GM23338 (cell line): ENCODE measurements at regions not wholly inside any gene's neighbourhood (a gene's known extent, or its start where the extent isn't known, plus 50 kb on each side); places are given as distances from the start of the nearest gene placed in this dataset.

Source experiments
- ATAC-seq: fragments of 200-7000 bp; cut with Tn5 transposase; 3 replicates; pipeline ENCODE4 v1.9.1; 2020
- DNase-seq: peaks from one replicate; pipeline ENCODE4 v3.0.0-alpha.2; 2015; ENCODE audit warnings: low spot score
- H2AFZ ChIP-seq: fragments of 200-600 bp; sonication (generic); 2 replicates; pipeline ENCODE4 v1.8.0; 2016; ENCODE audit warnings: antibody characterized with exemption, mild to moderate bottlenecking, moderate library complexity
- H3F3A ChIP-seq: fragments of 200-600 bp; sonication (generic); replicated peaks from 2 replicates; pipeline ENCODE4 v1.8.0; 2017; ENCODE audit warnings: antibody characterized with exemption, mixed run types, low read depth
- H3K27ac ChIP-seq: fragments of 200-600 bp; sonication (generic); 2 replicates; pipeline ENCODE4 v1.6.1; 2016; ENCODE audit warnings: low read depth
- H3K27me3 ChIP-seq: fragments of 200-600 bp; sonication (generic); 2 replicates; pipeline ENCODE4 v1.8.0; 2016; ENCODE audit warnings: mild to moderate bottlenecking, mixed run types, moderate library complexity; ENCODE audit not compliant: insufficient read depth
- H3K36me3 ChIP-seq: fragments of 200-600 bp; sonication (generic); 2 replicates; pipeline ENCODE4 v1.8.0; 2016; ENCODE audit warnings: mild to moderate bottlenecking; ENCODE audit not compliant: insufficient read depth
- H3K4me1 ChIP-seq: fragments of 200-600 bp; sonication (generic); 2 replicates; pipeline ENCODE4 v1.8.0; 2016; ENCODE audit warnings: mild to moderate bottlenecking, moderate library complexity; ENCODE audit not compliant: insufficient read depth
- H3K4me2 ChIP-seq: fragments of 200-600 bp; sonication (generic); 2 replicates; pipeline ENCODE4 v1.7.1; 2017; ENCODE audit warnings: mixed run types
- H3K4me3 ChIP-seq: fragments of 200-600 bp; sonication (generic); 2 replicates; pipeline ENCODE4 v1.6.1; 2016; ENCODE audit warnings: mixed run types
- H3K79me2 ChIP-seq: fragments of 200-600 bp; sonication (generic); replicated peaks from 2 replicates; pipeline ENCODE4 v1.8.0; 2017; ENCODE audit warnings: mild to moderate bottlenecking; ENCODE audit not compliant: insufficient read depth
- H3K9me2 ChIP-seq: fragments of 200-600 bp; sonication (generic); 2 replicates; pipeline ENCODE4 v1.8.0; 2017; ENCODE audit not compliant: insufficient read depth
- H4K20me1 ChIP-seq: fragments of 200-600 bp; sonication (generic); replicated peaks from 2 replicates; pipeline ENCODE4 v1.8.0; 2017; ENCODE audit warnings: mild to moderate bottlenecking; ENCODE audit not compliant: insufficient read depth
- H3K27ac Mint-ChIP-seq: 2 replicates; pipeline ENCODE4 v1.8.0; 2020; ENCODE audit warnings: inconsistent platforms, mild to moderate bottlenecking, moderate library complexity, mixed read lengths
- H3K27me3 Mint-ChIP-seq: 3 replicates; pipeline ENCODE4 v1.8.0; 2022; ENCODE audit warnings: low read depth, mild to moderate bottlenecking, moderate library complexity, mixed read lengths, inconsistent platforms; ENCODE audit not compliant: insufficient read depth, poor library complexity
- H3K36me3 Mint-ChIP-seq: 3 replicates; pipeline ENCODE4 v1.8.0; 2021; ENCODE audit warnings: low read depth, mild to moderate bottlenecking, inconsistent platforms, moderate library complexity, mixed read lengths
- H3K4me1 Mint-ChIP-seq: 3 replicates; pipeline ENCODE4 v1.8.0; 2020; ENCODE audit warnings: mild to moderate bottlenecking, inconsistent platforms, mixed read lengths
- H3K4me3 Mint-ChIP-seq: 3 replicates; pipeline ENCODE4 v1.8.0; 2021; ENCODE audit warnings: moderate library complexity, mild to moderate bottlenecking, inconsistent platforms, mixed read lengths
- H3K9me3 Mint-ChIP-seq: 3 replicates; pipeline ENCODE4 v1.8.0; 2020; ENCODE audit warnings: moderate library complexity, mild to moderate bottlenecking, inconsistent platforms, mixed read lengths
- CREB1 ChIP-seq: fragments of 250-450 bp; sonication (Bioruptor Pico); IDR thresholded peaks from 2 replicates; pipeline ENCODE4 v1.5.0; 2020; ENCODE audit warnings: low read depth, mild to moderate bottlenecking, moderate library complexity
- EZH2 ChIP-seq: fragments of 200-600 bp; sonication (generic); IDR thresholded peaks from one replicate; pipeline ENCODE4 v1.8.0; 2017; ENCODE audit warnings: antibody characterized with exemption, mild to moderate bottlenecking, low read depth; ENCODE audit not compliant: unreplicated experiment
- EZH2phosphoT487 ChIP-seq: fragments of 200-600 bp; sonication (generic); IDR thresholded peaks from one replicate; pipeline ENCODE4 v1.8.1; 2018; ENCODE audit warnings: antibody characterized with exemption; ENCODE audit not compliant: unreplicated experiment
- JUNB ChIP-seq: IDR thresholded peaks from one replicate; pipeline ENCODE4 v1.6.1; 2016; ENCODE audit warnings: antibody characterized with exemption; ENCODE audit not compliant: unreplicated experiment
- NANOG ChIP-seq: IDR thresholded peaks from 2 replicates; pipeline ENCODE4 v1.6.1; 2016; ENCODE audit warnings: antibody characterized with exemption, borderline replicate concordance
- POLR2AphosphoS5 ChIP-seq: IDR thresholded peaks from 2 replicates; pipeline ENCODE4 v1.6.1; 2016; ENCODE audit warnings: antibody characterized with exemption, low read depth
- REST ChIP-seq: IDR thresholded peaks from one replicate; pipeline ENCODE4 v1.6.1; 2018; ENCODE audit warnings: antibody characterized with exemption; ENCODE audit not compliant: unreplicated experiment
- STAT1 ChIP-seq: IDR thresholded peaks from one replicate; pipeline ENCODE4 v1.6.1; 2016; ENCODE audit warnings: antibody characterized with exemption; ENCODE audit not compliant: unreplicated experiment
- ZNF114 ChIP-seq: fragments of 250-450 bp; sonication (Bioruptor Pico); IDR thresholded peaks from 2 replicates; pipeline ENCODE4 v1.5.0; 2020; ENCODE audit warnings: mild to moderate bottlenecking, moderate library complexity
- ZNF331 ChIP-seq: fragments of 250-450 bp; sonication (Bioruptor Pico); IDR thresholded peaks from 2 replicates; pipeline ENCODE4 v1.5.0; 2020; ENCODE audit warnings: low read depth, mild to moderate bottlenecking, moderate library complexity
- TF ChIP-seq, protein P1 (sequence below), 2 experiments: fragments of 200-600 bp in 1 of 2; sonication (generic) in 1 of 2; conservative IDR thresholded peaks; 2 replicates each; pipeline versions ENCODE4 v1.5.1 to v1.6.1; 2016 to 2017; ENCODE audit warnings: antibody characterized with exemption in 2 of 2, low read depth in 2 of 2, mild to moderate bottlenecking in 2 of 2, moderate library complexity in 1 of 2
- TF ChIP-seq, protein P2 (sequence below): fragments of 250-450 bp; sonication (Bioruptor Pico); IDR thresholded peaks from 2 replicates; pipeline ENCODE4 v1.5.0; 2020; ENCODE audit warnings: mild to moderate bottlenecking, moderate library complexity
- TF ChIP-seq, protein P3 (sequence below): IDR thresholded peaks from 2 replicates; pipeline ENCODE4 v1.6.1; 2016; ENCODE audit warnings: antibody characterized with exemption

DNA sequence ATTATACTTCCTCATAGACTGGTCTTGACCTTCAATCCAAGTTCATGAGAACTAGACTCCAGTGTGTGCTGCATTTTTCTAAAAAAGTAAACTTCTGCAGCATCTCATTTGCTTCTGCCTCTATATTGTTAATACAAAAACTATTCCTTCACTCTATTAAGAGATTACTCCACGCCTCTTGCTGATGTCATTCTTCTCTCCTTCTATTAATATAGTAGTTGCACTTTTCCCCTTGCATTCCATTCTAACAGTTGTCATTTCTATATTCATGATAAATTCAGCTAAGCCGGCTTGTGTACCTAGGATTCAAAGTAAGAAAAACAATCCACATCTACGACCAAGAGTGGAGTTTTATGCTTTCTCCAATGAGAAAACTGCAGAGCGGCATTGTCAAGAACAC is 480.4 kb upstream of the NOVA1 start:
- H3K4me3 ChIP-seq = no peak overlapping the region
- no peak overlapping the region for H2AFZ ChIP-seq
- H3K36me3 Mint-ChIP-seq = no peaks in the 10 kb centered on the region
- DNase-seq (no peak), ATAC-seq (no peak)
- H3K9me3 Mint-ChIP-seq = no peaks in the 10 kb centered on the region
- no peak overlapping the region for H3K4me3 Mint-ChIP-seq
- no peaks in the 10 kb centered on the region for H3F3A ChIP-seq
- no peaks in the 10 kb centered on the region for H3K27me3 ChIP-seq
- H3K4me2 ChIP-seq = no peak overlapping the region
- no peaks in the 10 kb centered on the region for H3K36me3 ChIP-seq
- H3K9me2 ChIP-seq = no peaks in the 10 kb centered on the region; the same call in 1 of the 2 replicates
- TF ChIP-seq STAT1 (no peak), ZNF331 (CRISPR knock-in tag) (no peak), EZH2 (no peak), REST (no peak), CREB1 (CRISPR knock-in tag) (no peak), EZH2phosphoT487 (no peak), JUNB (no peak), POLR2AphosphoS5 (no peak), ZNF114 (CRISPR knock-in tag) (no peak), NANOG (no peak)
- TF ChIP-seq, protein P1, sequence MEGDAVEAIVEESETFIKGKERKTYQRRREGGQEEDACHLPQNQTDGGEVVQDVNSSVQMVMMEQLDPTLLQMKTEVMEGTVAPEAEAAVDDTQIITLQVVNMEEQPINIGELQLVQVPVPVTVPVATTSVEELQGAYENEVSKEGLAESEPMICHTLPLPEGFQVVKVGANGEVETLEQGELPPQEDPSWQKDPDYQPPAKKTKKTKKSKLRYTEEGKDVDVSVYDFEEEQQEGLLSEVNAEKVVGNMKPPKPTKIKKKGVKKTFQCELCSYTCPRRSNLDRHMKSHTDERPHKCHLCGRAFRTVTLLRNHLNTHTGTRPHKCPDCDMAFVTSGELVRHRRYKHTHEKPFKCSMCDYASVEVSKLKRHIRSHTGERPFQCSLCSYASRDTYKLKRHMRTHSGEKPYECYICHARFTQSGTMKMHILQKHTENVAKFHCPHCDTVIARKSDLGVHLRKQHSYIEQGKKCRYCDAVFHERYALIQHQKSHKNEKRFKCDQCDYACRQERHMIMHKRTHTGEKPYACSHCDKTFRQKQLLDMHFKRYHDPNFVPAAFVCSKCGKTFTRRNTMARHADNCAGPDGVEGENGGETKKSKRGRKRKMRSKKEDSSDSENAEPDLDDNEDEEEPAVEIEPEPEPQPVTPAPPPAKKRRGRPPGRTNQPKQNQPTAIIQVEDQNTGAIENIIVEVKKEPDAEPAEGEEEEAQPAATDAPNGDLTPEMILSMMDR (conservative IDR thresholded peaks at IDR 0.05; ENCODE audit: low read depth in 2 of 2) = no peak
- TF ChIP-seq, protein P2, sequence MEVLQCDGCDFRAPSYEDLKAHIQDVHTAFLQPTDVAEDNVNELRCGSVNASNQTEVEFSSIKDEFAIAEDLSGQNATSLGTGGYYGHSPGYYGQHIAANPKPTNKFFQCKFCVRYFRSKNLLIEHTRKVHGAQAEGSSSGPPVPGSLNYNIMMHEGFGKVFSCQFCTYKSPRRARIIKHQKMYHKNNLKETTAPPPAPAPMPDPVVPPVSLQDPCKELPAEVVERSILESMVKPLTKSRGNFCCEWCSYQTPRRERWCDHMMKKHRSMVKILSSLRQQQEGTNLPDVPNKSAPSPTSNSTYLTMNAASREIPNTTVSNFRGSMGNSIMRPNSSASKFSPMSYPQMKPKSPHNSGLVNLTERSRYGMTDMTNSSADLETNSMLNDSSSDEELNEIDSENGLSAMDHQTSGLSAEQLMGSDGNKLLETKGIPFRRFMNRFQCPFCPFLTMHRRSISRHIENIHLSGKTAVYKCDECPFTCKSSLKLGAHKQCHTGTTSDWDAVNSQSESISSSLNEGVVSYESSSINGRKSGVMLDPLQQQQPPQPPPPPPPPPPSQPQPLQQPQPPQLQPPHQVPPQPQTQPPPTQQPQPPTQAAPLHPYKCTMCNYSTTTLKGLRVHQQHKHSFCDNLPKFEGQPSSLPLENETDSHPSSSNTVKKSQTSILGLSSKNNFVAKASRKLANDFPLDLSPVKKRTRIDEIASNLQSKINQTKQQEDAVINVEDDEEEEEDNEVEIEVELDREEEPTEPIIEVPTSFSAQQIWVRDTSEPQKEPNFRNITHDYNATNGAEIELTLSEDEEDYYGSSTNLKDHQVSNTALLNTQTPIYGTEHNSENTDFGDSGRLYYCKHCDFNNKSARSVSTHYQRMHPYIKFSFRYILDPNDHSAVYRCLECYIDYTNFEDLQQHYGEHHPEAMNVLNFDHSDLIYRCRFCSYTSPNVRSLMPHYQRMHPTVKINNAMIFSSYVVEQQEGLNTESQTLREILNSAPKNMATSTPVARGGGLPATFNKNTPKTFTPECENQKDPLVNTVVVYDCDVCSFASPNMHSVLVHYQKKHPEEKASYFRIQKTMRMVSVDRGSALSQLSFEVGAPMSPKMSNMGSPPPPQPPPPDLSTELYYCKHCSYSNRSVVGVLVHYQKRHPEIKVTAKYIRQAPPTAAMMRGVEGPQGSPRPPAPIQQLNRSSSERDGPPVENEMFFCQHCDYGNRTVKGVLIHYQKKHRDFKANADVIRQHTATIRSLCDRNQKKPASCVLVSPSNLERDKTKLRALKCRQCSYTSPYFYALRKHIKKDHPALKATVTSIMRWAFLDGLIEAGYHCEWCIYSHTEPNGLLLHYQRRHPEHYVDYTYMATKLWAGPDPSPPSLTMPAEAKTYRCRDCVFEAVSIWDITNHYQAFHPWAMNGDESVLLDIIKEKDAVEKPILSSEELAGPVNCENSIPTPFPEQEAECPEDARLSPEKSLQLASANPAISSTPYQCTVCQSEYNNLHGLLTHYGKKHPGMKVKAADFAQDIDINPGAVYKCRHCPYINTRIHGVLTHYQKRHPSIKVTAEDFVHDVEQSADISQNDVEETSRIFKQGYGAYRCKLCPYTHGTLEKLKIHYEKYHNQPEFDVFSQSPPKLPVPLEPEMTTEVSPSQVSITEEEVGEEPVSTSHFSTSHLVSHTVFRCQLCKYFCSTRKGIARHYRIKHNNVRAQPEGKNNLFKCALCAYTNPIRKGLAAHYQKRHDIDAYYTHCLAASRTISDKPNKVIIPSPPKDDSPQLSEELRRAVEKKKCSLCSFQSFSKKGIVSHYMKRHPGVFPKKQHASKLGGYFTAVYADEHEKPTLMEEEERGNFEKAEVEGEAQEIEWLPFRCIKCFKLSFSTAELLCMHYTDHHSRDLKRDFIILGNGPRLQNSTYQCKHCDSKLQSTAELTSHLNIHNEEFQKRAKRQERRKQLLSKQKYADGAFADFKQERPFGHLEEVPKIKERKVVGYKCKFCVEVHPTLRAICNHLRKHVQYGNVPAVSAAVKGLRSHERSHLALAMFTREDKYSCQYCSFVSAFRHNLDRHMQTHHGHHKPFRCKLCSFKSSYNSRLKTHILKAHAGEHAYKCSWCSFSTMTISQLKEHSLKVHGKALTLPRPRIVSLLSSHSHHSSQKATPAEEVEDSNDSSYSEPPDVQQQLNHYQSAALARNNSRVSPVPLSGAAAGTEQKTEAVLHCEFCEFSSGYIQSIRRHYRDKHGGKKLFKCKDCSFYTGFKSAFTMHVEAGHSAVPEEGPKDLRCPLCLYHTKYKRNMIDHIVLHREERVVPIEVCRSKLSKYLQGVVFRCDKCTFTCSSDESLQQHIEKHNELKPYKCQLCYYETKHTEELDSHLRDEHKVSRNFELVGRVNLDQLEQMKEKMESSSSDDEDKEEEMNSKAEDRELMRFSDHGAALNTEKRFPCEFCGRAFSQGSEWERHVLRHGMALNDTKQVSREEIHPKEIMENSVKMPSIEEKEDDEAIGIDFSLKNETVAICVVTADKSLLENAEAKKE (CRISPR knock-in tag) = no peak
- TF ChIP-seq, protein P3, sequence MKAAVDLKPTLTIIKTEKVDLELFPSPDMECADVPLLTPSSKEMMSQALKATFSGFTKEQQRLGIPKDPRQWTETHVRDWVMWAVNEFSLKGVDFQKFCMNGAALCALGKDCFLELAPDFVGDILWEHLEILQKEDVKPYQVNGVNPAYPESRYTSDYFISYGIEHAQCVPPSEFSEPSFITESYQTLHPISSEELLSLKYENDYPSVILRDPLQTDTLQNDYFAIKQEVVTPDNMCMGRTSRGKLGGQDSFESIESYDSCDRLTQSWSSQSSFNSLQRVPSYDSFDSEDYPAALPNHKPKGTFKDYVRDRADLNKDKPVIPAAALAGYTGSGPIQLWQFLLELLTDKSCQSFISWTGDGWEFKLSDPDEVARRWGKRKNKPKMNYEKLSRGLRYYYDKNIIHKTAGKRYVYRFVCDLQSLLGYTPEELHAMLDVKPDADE = no peak
- H3K4me1 Mint-ChIP-seq = peaks cover 7% of the 10 kb centered on the region; the same call in 2 of the 3 replicates
- no peak overlapping the region for H3K27ac ChIP-seq
- no peaks in the 10 kb centered on the region for H3K79me2 ChIP-seq
- H3K4me1 ChIP-seq = no peaks in the 10 kb centered on the region
- H3K27me3 Mint-ChIP-seq = no peaks in the 10 kb centered on the region
- no peak overlapping the region for H3K27ac Mint-ChIP-seq
- H4K20me1 ChIP-seq = no peaks in the 10 kb centered on the region
